ENCODE measurements at regions not wholly inside any gene's neighbourhood (a gene's known extent, or its start where the extent isn't known, plus 50 kb on each side); places are given as distances from the start of the nearest gene placed in this dataset.
A peak's percentile ranks its signal among the peaks of the same experiment; 100 is the strongest.

- no peak for DNase-seq
Measured at GRCh38 chr9:36764364-36765076, 191.8 kb downstream of the MELK start.

GRCh38 chr9:36765077-36765390, 192.3 kb downstream of the MELK start:
- DNase-seq, result no peak

GRCh38 chr9:36765468-36766341, 193.0 kb downstream of the MELK start:
- DNase-seq, result peak; percentile 79

GRCh38 chr9:36768677-36769076, 196.0 kb downstream of the MELK start:
- no peak for DNase-seq

GRCh38 chr9:36770025-36770424, 197.3 kb downstream of the MELK start:
- no peak for DNase-seq

- DNase-seq, result peak; percentile 73
Measured at GRCh38 chr9:36772449-36773403, 200.0 kb downstream of the MELK start.

- no peak for DNase-seq
Measured at GRCh38 chr9:36778682-36779081, 206.0 kb downstream of the MELK start.

GRCh38 chr9:36779582-36779981, 206.9 kb downstream of the MELK start:
- no peak for DNase-seq

GRCh38 chr9:36780186-36780585, 207.5 kb downstream of the MELK start:
- no peak for DNase-seq

GRCh38 chr9:36781533-36781932, 208.8 kb downstream of the MELK start:
- no peak for DNase-seq

Data from NCI-H187 treated with DMSO at 0.1 percent for 48 hours (cell line).